ENCODE measurements at regions not wholly inside any gene's neighbourhood (a gene's known extent, or its start where the extent isn't known, plus 50 kb on each side); places are given as distances from the start of the nearest gene placed in this dataset.

DNA sequence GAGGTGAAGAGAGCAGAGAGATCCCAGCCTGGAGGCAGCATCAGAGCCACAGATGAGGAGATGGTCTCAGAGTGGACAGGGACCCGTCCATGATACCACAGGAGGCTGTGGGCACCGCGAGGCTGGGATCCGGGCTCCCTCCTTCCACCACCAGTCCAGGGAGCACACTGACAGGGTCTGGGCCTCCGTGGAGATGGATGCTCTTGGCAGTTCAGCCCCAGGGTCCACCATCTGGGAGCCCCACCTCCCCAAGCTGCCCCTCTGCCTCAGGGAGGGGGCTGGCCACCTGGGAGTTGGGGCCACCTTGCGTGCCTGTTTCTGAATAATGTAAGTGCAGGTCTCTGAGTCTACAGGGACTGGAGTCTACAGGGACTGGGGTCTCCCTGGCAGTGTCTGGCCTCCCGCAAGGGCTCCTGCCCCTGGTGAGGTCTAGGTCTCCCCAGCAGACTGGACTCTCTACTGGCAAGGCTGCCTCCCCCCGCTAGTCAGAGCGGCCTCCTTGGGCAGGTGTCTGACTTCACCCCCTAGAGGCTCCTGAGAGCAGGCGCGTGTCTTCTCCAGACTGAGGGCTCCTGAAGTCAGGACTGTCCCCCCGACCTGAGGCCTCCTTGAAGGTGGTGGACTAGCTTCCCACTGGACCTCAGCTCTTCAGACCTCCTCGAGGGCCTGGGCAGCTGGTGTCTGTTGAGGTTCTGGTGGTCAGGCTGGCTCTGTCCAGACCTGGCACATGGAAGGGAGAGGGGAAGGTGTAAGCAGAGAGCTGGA is 218.5 kb downstream of the PTPRU start:
- TF ChIP-seq, protein P1, sequence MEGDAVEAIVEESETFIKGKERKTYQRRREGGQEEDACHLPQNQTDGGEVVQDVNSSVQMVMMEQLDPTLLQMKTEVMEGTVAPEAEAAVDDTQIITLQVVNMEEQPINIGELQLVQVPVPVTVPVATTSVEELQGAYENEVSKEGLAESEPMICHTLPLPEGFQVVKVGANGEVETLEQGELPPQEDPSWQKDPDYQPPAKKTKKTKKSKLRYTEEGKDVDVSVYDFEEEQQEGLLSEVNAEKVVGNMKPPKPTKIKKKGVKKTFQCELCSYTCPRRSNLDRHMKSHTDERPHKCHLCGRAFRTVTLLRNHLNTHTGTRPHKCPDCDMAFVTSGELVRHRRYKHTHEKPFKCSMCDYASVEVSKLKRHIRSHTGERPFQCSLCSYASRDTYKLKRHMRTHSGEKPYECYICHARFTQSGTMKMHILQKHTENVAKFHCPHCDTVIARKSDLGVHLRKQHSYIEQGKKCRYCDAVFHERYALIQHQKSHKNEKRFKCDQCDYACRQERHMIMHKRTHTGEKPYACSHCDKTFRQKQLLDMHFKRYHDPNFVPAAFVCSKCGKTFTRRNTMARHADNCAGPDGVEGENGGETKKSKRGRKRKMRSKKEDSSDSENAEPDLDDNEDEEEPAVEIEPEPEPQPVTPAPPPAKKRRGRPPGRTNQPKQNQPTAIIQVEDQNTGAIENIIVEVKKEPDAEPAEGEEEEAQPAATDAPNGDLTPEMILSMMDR (IDR thresholded peaks at IDR 0.05; ENCODE audit: control insufficient read depth, insufficient read depth, low read depth, low read length, missing control alignments): no peak
- no peak for DNase-seq (ENCODE audit: low read depth)
- H3K4me3 ChIP-seq (ENCODE audit: control insufficient read depth, low read depth, low read length): no peak overlapping the region

DNA sequence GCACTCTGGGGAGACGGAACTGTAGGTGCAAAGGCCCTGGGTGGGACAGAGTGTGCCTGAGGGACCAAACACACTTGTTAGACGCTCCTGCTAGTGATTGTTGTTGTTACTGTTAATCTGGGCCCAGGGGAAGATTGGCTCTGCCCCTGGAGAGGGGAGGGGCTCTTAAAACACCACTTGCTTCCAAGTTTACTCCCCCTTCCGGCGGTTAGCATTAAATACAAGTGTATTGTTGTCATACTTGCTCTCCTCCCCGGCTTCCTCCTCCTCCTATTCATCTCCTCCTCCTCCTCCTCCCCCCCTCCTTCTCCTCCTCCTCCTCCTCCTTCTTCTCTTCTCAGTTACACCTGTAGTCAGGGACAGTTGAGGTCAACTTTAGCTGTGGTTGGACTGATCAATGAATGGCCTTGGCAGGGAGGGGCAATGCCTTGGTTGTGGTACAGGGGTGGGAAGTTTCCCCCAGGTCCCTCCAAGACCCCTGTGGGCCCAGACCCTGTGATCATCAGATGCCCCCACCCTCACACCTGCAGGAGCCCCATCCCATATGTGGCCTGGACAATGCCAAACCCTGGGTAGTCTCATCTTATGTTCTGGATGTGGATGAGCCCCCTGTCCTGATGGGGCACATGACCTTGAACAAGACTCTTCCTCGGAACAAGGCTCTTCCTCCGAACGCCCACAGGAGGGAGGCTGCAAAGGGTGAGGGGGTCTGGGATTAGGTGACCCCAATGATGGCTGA is 217.3 kb downstream of the PTPRU start:
- peak; percentile 5 for DNase-seq (ENCODE audit: low read depth)
- TF ChIP-seq, protein P1 (IDR thresholded peaks at IDR 0.05; ENCODE audit: control insufficient read depth, insufficient read depth, low read depth, low read length, missing control alignments): no peak
- no peak overlapping the region for H3K4me3 ChIP-seq (ENCODE audit: control insufficient read depth, low read depth, low read length)

DNA sequence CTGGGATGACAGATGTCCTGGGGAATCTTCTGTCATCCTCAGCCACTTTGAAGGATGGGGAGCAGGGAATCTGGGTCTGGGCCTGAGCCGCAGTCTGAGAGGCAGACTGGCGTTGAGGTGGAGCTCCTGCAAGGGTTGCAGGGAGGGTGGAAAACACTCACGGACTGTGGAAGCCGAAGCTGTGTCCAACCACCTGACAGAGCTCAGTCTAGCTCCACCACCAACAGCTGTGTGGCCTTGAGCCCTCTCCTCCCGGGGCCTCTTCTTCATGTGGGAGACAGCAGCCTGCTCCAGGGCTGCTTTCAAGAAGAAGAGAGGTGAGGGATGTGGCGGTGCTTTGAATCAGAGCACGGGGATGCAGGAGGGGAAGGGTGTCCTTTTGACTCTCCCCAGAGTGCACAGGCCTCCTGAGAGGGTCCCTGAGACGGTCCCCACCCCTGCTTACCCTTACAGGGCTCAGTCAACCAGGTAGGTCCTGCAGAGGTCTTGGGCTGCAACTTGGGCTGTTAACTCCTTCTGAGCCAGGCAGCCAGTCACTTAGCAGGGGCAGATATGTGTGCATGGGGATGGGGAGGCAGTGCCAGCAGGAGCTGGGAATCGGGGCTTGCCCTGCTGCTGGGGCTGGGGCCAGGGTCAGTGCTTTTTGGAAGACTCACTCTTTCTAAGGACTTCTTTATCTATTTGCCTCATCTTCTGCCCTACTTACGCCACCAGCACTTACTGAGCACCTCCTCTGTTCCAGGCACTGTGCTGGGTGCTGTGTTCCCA is 216.3 kb downstream of the PTPRU start:
- H3K4me3 ChIP-seq (ENCODE audit: control insufficient read depth, low read depth, low read length): no peak overlapping the region
- no peak for DNase-seq (ENCODE audit: low read depth)
- TF ChIP-seq, protein P1 (IDR thresholded peaks at IDR 0.05; ENCODE audit: control insufficient read depth, insufficient read depth, low read depth, low read length, missing control alignments): no peak

DNA sequence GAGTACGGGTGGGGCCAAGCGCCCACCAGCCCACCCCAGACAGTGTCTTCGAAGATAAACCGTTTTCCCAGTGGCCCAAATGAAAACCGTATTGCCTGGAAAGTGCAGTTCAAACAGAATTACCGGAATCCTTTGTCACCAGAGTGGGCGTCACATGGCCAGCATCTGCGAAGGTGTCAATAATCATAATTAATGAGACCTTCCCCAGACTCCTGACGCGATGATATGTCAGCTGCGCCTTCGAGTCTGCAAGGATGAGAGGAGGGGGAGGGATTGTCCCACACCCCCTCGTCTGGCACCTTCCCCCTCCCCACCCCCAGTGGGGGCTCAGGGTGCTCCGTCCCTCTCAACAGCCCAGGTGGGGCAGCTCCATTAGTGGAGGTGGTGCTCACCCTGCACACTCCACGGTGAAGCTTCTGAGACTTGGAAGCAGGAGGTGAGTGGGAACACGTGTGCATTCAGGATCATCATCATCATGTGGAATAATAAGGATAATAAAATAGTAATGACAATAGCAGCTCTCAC is 215.1 kb downstream of the PTPRU start:
- TF ChIP-seq, protein P1 (IDR thresholded peaks at IDR 0.05; ENCODE audit: control insufficient read depth, insufficient read depth, low read depth, low read length, missing control alignments): no peak
- H3K4me3 ChIP-seq (ENCODE audit: control insufficient read depth, low read depth, low read length): no peak overlapping the region
- no peak for DNase-seq (ENCODE audit: low read depth)

DNA sequence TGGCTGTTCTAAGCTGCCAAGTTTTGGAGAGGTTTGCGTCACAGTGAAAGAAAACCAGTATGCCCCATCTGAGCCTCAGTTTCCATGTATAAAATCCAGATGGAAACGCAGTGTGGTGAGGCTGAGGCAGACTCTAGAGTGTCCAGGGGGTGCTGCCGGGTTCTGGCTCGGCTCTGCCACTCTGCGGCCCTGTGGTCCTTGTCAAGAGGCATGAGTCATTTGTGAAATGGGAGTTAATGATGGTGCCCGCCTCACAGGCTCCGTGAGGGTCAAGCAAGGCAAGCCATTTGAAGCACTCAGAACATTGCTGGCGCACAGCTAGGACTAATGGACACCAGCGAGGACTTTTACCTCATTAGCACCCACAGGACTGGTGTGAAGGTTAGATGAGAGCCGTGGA is 214.3 kb downstream of the PTPRU start:
- TF ChIP-seq, protein P1 (IDR thresholded peaks at IDR 0.05; ENCODE audit: control insufficient read depth, insufficient read depth, low read depth, low read length, missing control alignments): no peak
- no peak overlapping the region for H3K4me3 ChIP-seq (ENCODE audit: control insufficient read depth, low read depth, low read length)
- no peak for DNase-seq (ENCODE audit: low read depth)

DNA sequence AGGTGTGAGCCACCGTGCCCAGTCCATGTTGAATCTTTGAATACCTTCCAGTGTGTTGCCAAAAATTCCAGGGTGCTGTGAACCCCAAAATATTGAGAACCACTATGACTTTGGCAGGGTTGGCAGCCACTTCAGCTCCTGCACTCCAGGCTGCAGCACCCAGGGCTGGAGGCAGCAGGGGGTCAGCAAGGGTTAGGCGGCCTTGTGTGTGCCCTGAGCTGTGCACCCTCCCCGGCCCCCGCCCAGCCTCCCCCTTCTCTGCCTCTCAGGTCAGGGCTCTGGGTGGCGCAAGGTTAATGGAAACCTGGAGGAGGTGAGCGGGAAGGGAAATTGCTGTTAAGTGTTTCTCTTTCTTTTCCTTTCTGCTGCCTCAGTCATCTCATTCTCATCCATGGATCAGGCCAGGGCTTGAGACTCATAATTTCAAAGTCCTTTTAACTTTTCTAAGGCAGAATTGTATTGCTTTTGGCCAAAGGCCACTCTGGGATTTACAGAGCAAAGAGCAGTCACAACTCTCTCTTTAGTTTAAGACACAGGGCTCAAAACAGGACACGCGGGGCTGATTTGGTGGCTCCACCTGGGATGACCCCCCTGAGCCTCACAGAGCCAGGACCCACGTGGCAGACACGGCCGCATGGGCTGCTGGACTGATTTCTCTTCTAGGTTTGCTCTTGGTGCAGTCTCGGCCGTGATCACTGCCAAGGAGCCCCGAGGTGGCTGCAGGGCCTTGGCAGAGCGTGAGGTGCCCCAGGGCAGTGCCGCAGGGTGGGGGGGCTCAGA is 212.3 kb downstream of the PTPRU start:
- TF ChIP-seq, protein P1 (IDR thresholded peaks at IDR 0.05; ENCODE audit: control insufficient read depth, insufficient read depth, low read depth, low read length, missing control alignments): no peak
- DNase-seq (ENCODE audit: low read depth): no peak

More for the DNA sequence above, 212.3 kb downstream of the PTPRU start:
- H3K4me3 ChIP-seq (ENCODE audit: control insufficient read depth, low read depth, low read length): no peak overlapping the region

All from AG09309 (cell line).